HL-60 (cell line): ENCODE measurements at regions not wholly inside any gene's neighbourhood (a gene's known extent, or its start where the extent isn't known, plus 50 kb on each side); places are given as distances from the start of the nearest gene placed in this dataset.

Experiments used
- DNase-seq, 2 experiments: peaks; one replicate each; pipeline ENCODE4 v3.0.0-alpha.2; 2010 to 2020; ENCODE audit warnings: low read depth in 1 of 2, low spot score in 1 of 2
- H3K27ac ChIP-seq: fragments of 250-450 bp; sonication (Bioruptor Pico); replicated peaks from 2 replicates; pipeline ENCODE4 v1.5.1; 2020; ENCODE audit warnings: mild to moderate bottlenecking, moderate library complexity
- H3K27me3 ChIP-seq: fragments of 250-450 bp; sonication (Bioruptor Pico); 2 replicates; pipeline ENCODE4 v1.5.1; 2021; ENCODE audit warnings: mild to moderate bottlenecking, moderate library complexity; ENCODE audit not compliant: insufficient read depth, poor library complexity, severe bottlenecking
- H3K4me3 ChIP-seq: replicated peaks from 2 replicates; pipeline ENCODE4 v1.5.1; 2011; ENCODE audit warnings: mild to moderate bottlenecking, control low read depth, low read length; ENCODE audit not compliant: insufficient read depth
- CTCF ChIP-seq: IDR thresholded peaks from one replicate; pipeline ENCODE4 v1.5.1; 2011; ENCODE audit warnings: low read length, control low read depth, inconsistent platforms; ENCODE audit not compliant: insufficient read depth
- GABPA ChIP-seq: IDR thresholded peaks from 2 replicates; pipeline ENCODE4 v1.6.1; 2012; ENCODE audit warnings: low read depth
- POLR2AphosphoS5 ChIP-seq: IDR thresholded peaks from 2 replicates; pipeline ENCODE4 v1.6.1; 2012; ENCODE audit warnings: low read depth
- REST ChIP-seq: IDR thresholded peaks from 2 replicates; pipeline ENCODE4 v1.6.1; 2012; ENCODE audit warnings: low read depth; ENCODE audit not compliant: insufficient replicate concordance
- SPI1 ChIP-seq: IDR thresholded peaks from 2 replicates; pipeline ENCODE4 v1.6.1; 2012; ENCODE audit warnings: low read depth, mild to moderate bottlenecking, borderline replicate concordance

GRCh38 chr16:73216932-73217331, 169.0 kb upstream of the ZFHX3 start:
- no peak for TF ChIP-seq SPI1
- no peak for TF ChIP-seq POLR2AphosphoS5
- no peak for TF ChIP-seq REST
- TF ChIP-seq GABPA, result no peak
- no peak for TF ChIP-seq CTCF
- no peak for DNase-seq
- Histone ChIP-seq H3K4me3 (no peak overlapping the region), H3K27ac (no peak overlapping the region), H3K27me3 (no peaks in the 10 kb centered on the region)

- Histone ChIP-seq H3K27ac (no peak overlapping the region), H3K4me3 (no peak overlapping the region), H3K27me3 (no peaks in the 10 kb centered on the region)
- no peak for DNase-seq
- TF ChIP-seq GABPA, result no peak
- TF ChIP-seq POLR2AphosphoS5, result no peak
- TF ChIP-seq REST, result no peak
- TF ChIP-seq CTCF, result no peak
- no peak for TF ChIP-seq SPI1
Measured at GRCh38 chr16:73215678-73216377, 167.9 kb upstream of the ZFHX3 start.

- Histone ChIP-seq H3K27me3 (no peaks in the 10 kb centered on the region), H3K27ac (no peak overlapping the region), H3K4me3 (no peak overlapping the region)
- no peak for TF ChIP-seq POLR2AphosphoS5
- TF ChIP-seq REST, result no peak
- TF ChIP-seq GABPA, result no peak
- no peak for TF ChIP-seq CTCF
- no peak for TF ChIP-seq SPI1
- DNase-seq, result no peak
Measured at GRCh38 chr16:73214825-73215677, 167.1 kb upstream of the ZFHX3 start.
